Neuronal stem cell (in vitro differentiated cells): ENCODE measurements at regions not wholly inside any gene's neighbourhood (a gene's known extent, or its start where the extent isn't known, plus 50 kb on each side); places are given as distances from the start of the nearest gene placed in this dataset.

Experiments used
- DNase-seq: peaks from one replicate; pipeline ENCODE4 v3.0.0-alpha.2; 2013; ENCODE audit warnings: low spot score
- H2AFZ ChIP-seq: one replicate; pipeline ENCODE4 v1.6.1; 2013; ENCODE audit warnings: mild to moderate bottlenecking, low read length, inconsistent platforms
- H2AK5ac ChIP-seq: 2 replicates; pipeline ENCODE4 v1.6.1; 2013; ENCODE audit warnings: low read depth, mild to moderate bottlenecking, inconsistent platforms, low read length, moderate library complexity, mixed read lengths
- H2BK120ac ChIP-seq: 2 replicates; pipeline ENCODE4 v1.6.1; 2013; ENCODE audit warnings: low read depth, mild to moderate bottlenecking, inconsistent platforms, low read length, moderate library complexity, mixed read lengths
- H2BK12ac ChIP-seq: one replicate; pipeline ENCODE4 v1.6.1; 2013; ENCODE audit warnings: low read length, inconsistent platforms
- H2BK15ac ChIP-seq: 2 replicates; pipeline ENCODE4 v1.6.1; 2013; ENCODE audit warnings: mild to moderate bottlenecking, low read length, inconsistent platforms, mixed read lengths
- H2BK5ac ChIP-seq: one replicate; pipeline ENCODE4 v1.6.1; 2013; ENCODE audit warnings: inconsistent platforms, mild to moderate bottlenecking, low read length, moderate library complexity
- H3K14ac ChIP-seq: one replicate; pipeline ENCODE4 v1.6.1; 2013; ENCODE audit warnings: low read length, inconsistent platforms
- H3K18ac ChIP-seq: 2 replicates; pipeline ENCODE4 v1.6.1; 2013; ENCODE audit warnings: low read length, inconsistent platforms
- H3K23ac ChIP-seq: 2 replicates; pipeline ENCODE4 v1.6.1; 2013; ENCODE audit warnings: low read depth, mild to moderate bottlenecking, mixed read lengths, low read length, inconsistent platforms; ENCODE audit not compliant: poor library complexity
- H3K27ac ChIP-seq: replicated peaks from 3 replicates; pipeline ENCODE4 v1.5.1; 2013; ENCODE audit warnings: low read length, inconsistent platforms
- H3K27me3 ChIP-seq, 3 experiments: 2 replicates each; pipeline ENCODE4 v1.6.1; 2013; ENCODE audit warnings: low read length in 3 of 3, mild to moderate bottlenecking in 2 of 3, inconsistent platforms in 1 of 3, low read depth in 1 of 3, mixed read lengths in 1 of 3, moderate library complexity in 1 of 3; ENCODE audit not compliant: control insufficient read depth in 3 of 3, insufficient read depth in 3 of 3
- H3K36me3 ChIP-seq, 2 donors: replicated peaks in 1 of 2; 2 replicates each; pipeline ENCODE4 v1.6.1; 2013; ENCODE audit warnings: low read length in 2 of 2; ENCODE audit not compliant: control insufficient read depth in 2 of 2, insufficient read depth in 2 of 2
- H3K4ac ChIP-seq: 2 replicates; pipeline ENCODE4 v1.6.1; 2013; ENCODE audit warnings: inconsistent platforms, mild to moderate bottlenecking, low read length, moderate library complexity
- H3K4me1 ChIP-seq, 2 donors: 1 replicate in 1 of 2; 2 replicates in 1 of 2; pipeline ENCODE4 v1.6.1; 2013; ENCODE audit warnings: low read length in 2 of 2, low read depth in 1 of 2; ENCODE audit not compliant: control insufficient read depth in 2 of 2, insufficient read depth in 1 of 2
- H3K4me2 ChIP-seq: one replicate; pipeline ENCODE4 v1.6.1; 2013; ENCODE audit warnings: mild to moderate bottlenecking, low read length, inconsistent platforms; ENCODE audit not compliant: insufficient read depth, poor library complexity, severe bottlenecking
- H3K4me3 ChIP-seq, 2 donors: 2 replicates each; pipeline ENCODE4 v1.5.1; 2013; ENCODE audit warnings: low read length in 2 of 2, mild to moderate bottlenecking in 2 of 2, inconsistent platforms in 1 of 2, moderate library complexity in 1 of 2
- H3K79me1 ChIP-seq: one replicate; pipeline ENCODE4 v1.6.1; 2013; ENCODE audit warnings: low read depth, mild to moderate bottlenecking, inconsistent platforms, low read length, moderate library complexity
- H3K9ac ChIP-seq: one replicate; pipeline ENCODE4 v1.6.1; 2013; ENCODE audit warnings: mild to moderate bottlenecking, low read depth, low read length, inconsistent platforms; ENCODE audit not compliant: poor library complexity
- H3K9me3 ChIP-seq, 2 donors: replicated peaks in 1 of 2; 2 replicates each; pipeline versions ENCODE3 to v1.6.1; 2013; ENCODE audit warnings: low read length in 2 of 2, mild to moderate bottlenecking in 2 of 2, inconsistent platforms in 1 of 2, low read depth in 1 of 2, mixed read lengths in 1 of 2, moderate library complexity in 1 of 2; ENCODE audit not compliant: control insufficient read depth in 2 of 2, insufficient read depth in 1 of 2
- H4K8ac ChIP-seq: one replicate; pipeline ENCODE4 v1.6.1; 2013; ENCODE audit warnings: low read depth, mild to moderate bottlenecking, inconsistent platforms, low read length, moderate library complexity
- H4K91ac ChIP-seq: one replicate; pipeline ENCODE4 v1.6.1; 2013; ENCODE audit warnings: low read length, low read depth, mild to moderate bottlenecking, inconsistent platforms; ENCODE audit not compliant: poor library complexity
- WGBS, 2 donors: extraction: QIAGEN DNeasy Blood & Tissue Kit; methylation state at CpG; one replicate each; pipeline ENCODE4 v1.1.7; 2013; ENCODE audit warnings: missing lambda C conversion rate in 2 of 2, mixed read lengths in 1 of 2; ENCODE audit not compliant: insufficient read length in 2 of 2, insufficient replicate concordance in 1 of 2; ENCODE audit errors: extremely low coverage in 2 of 2; 5-methylcytosine and 5-hydroxymethylcytosine counted together

GRCh38 chr1:36557041-36558000 lies 74.6 kb upstream of the CSF3R start:
- H3K79me1 ChIP-seq: no peaks in the 10 kb centered on the region
- peaks cover 0 to 18% (median 0%) of the 10 kb centered on the region in 3 experiments for H3K27me3 ChIP-seq
- H2AK5ac ChIP-seq: no peak overlapping the region
- no peak overlapping the region for H2AFZ ChIP-seq
- H2BK15ac ChIP-seq: no peak overlapping the region
- H3K27ac ChIP-seq: no peak overlapping the region
- no peaks in the 10 kb centered on the region for H3K4me1 ChIP-seq
- no peak overlapping the region for H3K23ac ChIP-seq
- H2BK120ac ChIP-seq: no peak overlapping the region
- H4K91ac ChIP-seq: no peak overlapping the region
- no peak overlapping the region for H2BK12ac ChIP-seq
- H3K4ac ChIP-seq: no peak overlapping the region
- WGBS, 2 donors: no CpG with 5 or more reads among the region's 14 CpGs
- H2BK5ac ChIP-seq: no peak overlapping the region
- H3K4me2 ChIP-seq: no peak overlapping the region
- H4K8ac ChIP-seq: no peak overlapping the region
- no peak overlapping the region for H3K18ac ChIP-seq
- no peak overlapping the region for H3K14ac ChIP-seq
- H3K9ac ChIP-seq: no peak overlapping the region
- no peaks in the 10 kb centered on the region for H3K9me3 ChIP-seq
- DNase-seq: no peak
- no peaks in the 10 kb centered on the region for H3K36me3 ChIP-seq
- H3K4me3 ChIP-seq: no peak overlapping the region

- Histone ChIP-seq H4K91ac (no peak overlapping the region), H3K27ac (no peak overlapping the region), H4K8ac (no peak overlapping the region), H2BK15ac (no peak overlapping the region), H2BK5ac (no peak overlapping the region), H3K4me1 (no peaks in the 10 kb centered on the region), H2BK120ac (no peak overlapping the region), H2BK12ac (no peak overlapping the region), H2AK5ac (no peak overlapping the region), H3K4ac (no peak overlapping the region), H3K36me3 (no peaks in the 10 kb centered on the region), H3K9ac (no peak overlapping the region), H3K4me3 (no peak overlapping the region), H2AFZ (no peak overlapping the region), H3K14ac (no peak overlapping the region), H3K27me3 (peaks cover 0 to 17% (median 0%) of the 10 kb centered on the region in 3 experiments), H3K18ac (no peak overlapping the region), H3K4me2 (no peak overlapping the region), H3K23ac (no peak overlapping the region), H3K9me3 (no peaks in the 10 kb centered on the region), H3K79me1 (no peaks in the 10 kb centered on the region)
- WGBS, 2 donors: no CpG with 5 or more reads among the region's 5 CpGs
- no peak for DNase-seq
These were observed 72.3 kb upstream of the CSF3R start for GRCh38 chr1:36555041-36555440.

GRCh38 chr1:36554323-36554628 lies 71.6 kb upstream of the CSF3R start:
- Histone ChIP-seq H3K27me3 (peaks cover 0 to 17% (median 0%) of the 10 kb centered on the region in 3 experiments), H3K4me3 (no peak overlapping the region), H3K23ac (no peak overlapping the region)

GRCh38 chr1:36553591-36554322 lies 71.0 kb upstream of the CSF3R start:
- H3K27ac ChIP-seq: no peak overlapping the region
- peak; percentile 80 for DNase-seq

More at GRCh38 chr1:36554323-36554628, 71.6 kb upstream of the CSF3R start:
- H2AFZ ChIP-seq: no peak overlapping the region
- H4K91ac ChIP-seq: no peak overlapping the region
- WGBS, 2 donors: no CpG with 5 or more reads among the region's 4 CpGs
- no peak overlapping the region for H3K4ac ChIP-seq
- no peak overlapping the region for H2AK5ac ChIP-seq
- H3K4me2 ChIP-seq: no peak overlapping the region
- H2BK15ac ChIP-seq: no peak overlapping the region
- H3K9me3 ChIP-seq: no peaks in the 10 kb centered on the region
- H3K4me1 ChIP-seq: no peaks in the 10 kb centered on the region
- no peak overlapping the region for H3K27ac ChIP-seq
- DNase-seq: no peak
- H2BK12ac ChIP-seq: no peak overlapping the region
- H4K8ac ChIP-seq: no peak overlapping the region
- H3K18ac ChIP-seq: no peak overlapping the region
- no peaks in the 10 kb centered on the region for H3K79me1 ChIP-seq
- no peak overlapping the region for H2BK5ac ChIP-seq
- no peak overlapping the region for H3K14ac ChIP-seq
- no peak overlapping the region for H2BK120ac ChIP-seq
- H3K36me3 ChIP-seq: no peaks in the 10 kb centered on the region
- H3K9ac ChIP-seq: no peak overlapping the region

More at GRCh38 chr1:36553591-36554322, 71.0 kb upstream of the CSF3R start:
- Histone ChIP-seq H3K4me1 (no peaks in the 10 kb centered on the region), H3K9ac (no peak overlapping the region), H2AFZ (no peak overlapping the region), H2BK12ac (no peak overlapping the region), H3K79me1 (no peaks in the 10 kb centered on the region), H3K4me2 (no peak overlapping the region), H2AK5ac (no peak overlapping the region), H2BK5ac (no peak overlapping the region), H3K14ac (no peak overlapping the region), H3K18ac (no peak overlapping the region), H2BK15ac (no peak overlapping the region), H3K23ac (no peak overlapping the region), H2BK120ac (no peak overlapping the region), H3K4me3 (no peak overlapping the region), H3K9me3 (no peaks in the 10 kb centered on the region), H4K91ac (no peak overlapping the region), H4K8ac (no peak overlapping the region), H3K27me3 (peaks cover 0 to 17% (median 0%) of the 10 kb centered on the region in 3 experiments), H3K4ac (no peak overlapping the region), H3K36me3 (no peaks in the 10 kb centered on the region)
- no CpG with 5 or more reads among the region's 20 CpGs for WGBS, 2 donors
